Panc1 (cell line): ENCODE measurements at regions not wholly inside any gene's neighbourhood (a gene's known extent, or its start where the extent isn't known, plus 50 kb on each side); places are given as distances from the start of the nearest gene placed in this dataset.
"Not testable (repeated sequence)": the region's sequence is repeated elsewhere in the genome, so short reads cannot be mapped to it uniquely, and the experiment has no call there.

Experiments
- ATAC-seq: fragments of 200-7000 bp; cut with Tn5 transposase; 2 replicates; pipeline ENCODE4 v1.9.1; 2020; ENCODE audit warnings: mild to moderate bottlenecking, moderate library complexity
- BruUV-seq: library from RNA; stranded (reverse); fragments of 400-500 nt; replicated peaks from 2 replicates; lab custom pipeline; 2021; lab: Mats Ljungman, UMichigan
- CTCF ChIA-PET: fragments of 300-600 bp; sonication (Branson Sonifier 250); formaldehyde crosslinking; loops from one replicate; lab custom pipeline; 2022; ENCODE audit warnings: antibody characterized with exemption; lab: Charles Lee
- POLR2A ChIA-PET: fragments of 300-600 bp; sonication (Branson Sonifier 250); formaldehyde crosslinking; loops from one replicate; lab custom pipeline; 2022; ENCODE audit warnings: antibody characterized with exemption; lab: Charles Lee
- DNase-seq: peaks from one replicate; pipeline ENCODE4 v3.0.0-alpha.2; 2010; ENCODE audit warnings: low read depth, low spot score
- H3K27ac ChIP-seq: 2 replicates; pipeline ENCODE4 v1.5.1; 2011; ENCODE audit warnings: mild to moderate bottlenecking, low read length, inconsistent platforms
- H3K27me3 ChIP-seq: fragments of 200-500 bp; sonication (Bioruptor generic); 2 replicates; pipeline ENCODE4 v1.6.0; 2014; ENCODE audit warnings: low read length, inconsistent platforms; ENCODE audit not compliant: control insufficient read depth, insufficient read depth
- H3K36me3 ChIP-seq: fragments of 200-500 bp; sonication (Bioruptor generic); 2 replicates; pipeline ENCODE4 v1.5.1; 2014; ENCODE audit warnings: inconsistent platforms, mild to moderate bottlenecking, low read length, moderate library complexity; ENCODE audit not compliant: control insufficient read depth, insufficient read depth
- H3K4me1 ChIP-seq: 2 replicates; pipeline ENCODE4 v1.5.1; 2011; ENCODE audit warnings: inconsistent platforms, mild to moderate bottlenecking, low read length, moderate library complexity; ENCODE audit not compliant: control insufficient read depth, insufficient read depth
- H3K4me3 ChIP-seq, 2 experiments: 2 replicates each; pipeline ENCODE4 v1.5.1; 2011 to 2012; ENCODE audit warnings: low read depth in 2 of 2, low read length in 2 of 2, mild to moderate bottlenecking in 2 of 2, inconsistent platforms in 1 of 2, moderate library complexity in 1 of 2
- H3K9me3 ChIP-seq: fragments of 200-500 bp; sonication (Bioruptor generic); 2 replicates; pipeline ENCODE4 v1.5.1; 2014; ENCODE audit warnings: low read depth, mild to moderate bottlenecking, inconsistent platforms, low read length, moderate library complexity; ENCODE audit not compliant: control insufficient read depth, insufficient read depth
- CTCF ChIP-seq: fragments of 450-650 bp; IDR thresholded peaks from 2 replicates; pipeline ENCODE4 v1.5.1; 2017; ENCODE audit warnings: mild to moderate bottlenecking
- POLR2AphosphoS5 ChIP-seq: IDR thresholded peaks from 2 replicates; pipeline ENCODE4 v1.6.1; 2012; ENCODE audit warnings: mild to moderate bottlenecking, low read depth, low read length, moderate library complexity
- REST ChIP-seq, 2 experiments: IDR thresholded peaks; 2 replicates each; pipeline ENCODE4 v1.6.1; 2011 to 2012; ENCODE audit warnings: low read depth in 2 of 2, control low read depth in 1 of 2, low read length in 1 of 2, mild to moderate bottlenecking in 1 of 2, moderate library complexity in 1 of 2; ENCODE audit not compliant: insufficient read depth in 1 of 2
- SIN3A ChIP-seq: IDR thresholded peaks from 2 replicates; pipeline ENCODE4 v1.6.1; 2012; ENCODE audit warnings: low read depth, mild to moderate bottlenecking, low read length, moderate library complexity, borderline replicate concordance; ENCODE audit not compliant: insufficient read depth
- TCF7L2 ChIP-seq: IDR thresholded peaks from 2 replicates; pipeline ENCODE4 v1.6.1; 2011; ENCODE audit warnings: mild to moderate bottlenecking, low read depth, low read length, inconsistent platforms
- in situ Hi-C: cut with HindIII; loops from 2 replicates; pipeline ENCODE4 v1.10.0; 2016; ENCODE audit warnings: low sequenced_read_pairs, low pct_unique_long_range_greater_than_20kb
- intact Hi-C: fragments of 100-400 bp; cut with micrococcal nuclease; formaldehyde crosslinking; loops from one replicate; pipeline ENCODE4 v1.10.0; 2022; ENCODE audit not compliant: unreplicated experiment

GRCh38 chr3:110521019-110521418 is 550.6 kb upstream of the NECTIN3 start:
- Histone ChIP-seq H3K27ac (no peak overlapping the region), H3K27me3 (no peaks in the 10 kb centered on the region), H3K36me3 (no peaks in the 10 kb centered on the region), H3K4me3 (no peak overlapping the region), H3K4me1 (no peaks in the 10 kb centered on the region), H3K9me3 (no peaks in the 10 kb centered on the region)
- in situ Hi-C loops (no loop called here), intact Hi-C loops (no loop called here)
- no TSS peak for BruUV-seq
- ChIA-PET CTCF (no interaction called here), POLR2A (no interaction called here)
- ATAC-seq: no peak
- DNase-seq: no peak
- TF ChIP-seq TCF7L2 (no peak), POLR2AphosphoS5 (no peak), SIN3A (no peak), REST (IDR thresholded peaks at IDR 0.05; ENCODE audit: insufficient read depth in 1 of 2, low read depth in 2 of 2, low read length in 1 of 2) (no peak), CTCF (no peak)

GRCh38 chr3:110525558-110526064 is 546.0 kb upstream of the NECTIN3 start:
- ATAC-seq, BruUV-seq, H3K27me3 ChIP-seq, H3K4me3 ChIP-seq, H3K9me3 ChIP-seq, H3K36me3 ChIP-seq, intact Hi-C loops, DNase-seq, in situ Hi-C loops, CTCF ChIA-PET, H3K27ac ChIP-seq, H3K4me1 ChIP-seq, POLR2A ChIA-PET: not testable (repeated sequence)

GRCh38 chr3:110526777-110527727 is 544.6 kb upstream of the NECTIN3 start:
- H3K4me3 ChIP-seq: no peak overlapping the region

More at GRCh38 chr3:110526777-110527727, 544.6 kb upstream of the NECTIN3 start:
- no peak overlapping the region for H3K27ac ChIP-seq
- DNase-seq (no peak), ATAC-seq (no peak)
- H3K27me3 ChIP-seq: no peaks in the 10 kb centered on the region
- intact Hi-C loops: no loop called here
- no peaks in the 10 kb centered on the region for H3K9me3 ChIP-seq
- POLR2A ChIA-PET: no interaction called here
- in situ Hi-C loops: no loop called here
- H3K4me1 ChIP-seq: no peaks in the 10 kb centered on the region
- H3K36me3 ChIP-seq: no peaks in the 10 kb centered on the region
- CTCF ChIA-PET: no interaction called here
- TF ChIP-seq TCF7L2: no peak
- TF ChIP-seq SIN3A: no peak
- TF ChIP-seq POLR2AphosphoS5: no peak
- TF ChIP-seq REST (IDR thresholded peaks at IDR 0.05; ENCODE audit: insufficient read depth in 1 of 2, low read depth in 2 of 2, low read length in 1 of 2): no peak
- TF ChIP-seq CTCF: no peak
- BruUV-seq: no TSS peak
